Mesendoderm (in vitro differentiated cells): ENCODE measurements at regions not wholly inside any gene's neighbourhood (a gene's known extent, or its start where the extent isn't known, plus 50 kb on each side); places are given as distances from the start of the nearest gene placed in this dataset.

Experiments used
- DNase-seq: peaks from one replicate; pipeline ENCODE4 v3.0.0; 2013
- H2AK5ac ChIP-seq: 2 replicates; pipeline ENCODE4 v1.6.1; 2013; ENCODE audit warnings: low read length, inconsistent platforms
- H2BK120ac ChIP-seq: 2 replicates; pipeline ENCODE4 v1.6.1; 2013; ENCODE audit warnings: low read depth, mild to moderate bottlenecking, low read length, moderate library complexity, mixed read lengths
- H2BK15ac ChIP-seq: replicated peaks from 2 replicates; pipeline ENCODE4 v1.6.1; 2013; ENCODE audit warnings: low read depth, mild to moderate bottlenecking, moderate library complexity
- H2BK5ac ChIP-seq: 2 replicates; pipeline ENCODE4 v1.6.1; 2013; ENCODE audit warnings: low read length, inconsistent platforms
- H3K18ac ChIP-seq: 2 replicates; pipeline ENCODE4 v1.6.1; 2013; ENCODE audit warnings: mild to moderate bottlenecking, low read length, mixed read lengths
- H3K23ac ChIP-seq: one replicate; pipeline ENCODE4 v1.6.1; 2013; ENCODE audit warnings: low read length
- H3K27ac ChIP-seq: 2 replicates; pipeline ENCODE4 v1.5.1; 2013; ENCODE audit warnings: low read depth, mild to moderate bottlenecking, inconsistent platforms, low read length, moderate library complexity
- H3K27me3 ChIP-seq: 2 replicates; pipeline ENCODE4 v1.6.1; 2013; ENCODE audit warnings: low read length, control low read depth, mild to moderate bottlenecking, inconsistent platforms; ENCODE audit not compliant: insufficient read depth, poor library complexity
- H3K36me3 ChIP-seq: 2 replicates; pipeline ENCODE4 v1.6.1; 2013; ENCODE audit warnings: low read length, inconsistent platforms; ENCODE audit not compliant: control insufficient read depth, insufficient read depth
- H3K4ac ChIP-seq: one replicate; pipeline ENCODE4 v1.6.1; 2013; ENCODE audit warnings: low read depth, mild to moderate bottlenecking, low read length, moderate library complexity
- H3K4me1 ChIP-seq: 2 replicates; pipeline ENCODE4 v1.6.1; 2013; ENCODE audit warnings: low read depth, low read length, inconsistent platforms; ENCODE audit not compliant: control insufficient read depth
- H3K4me2 ChIP-seq: 2 replicates; pipeline ENCODE4 v1.6.1; 2013; ENCODE audit warnings: low read length
- H3K4me3 ChIP-seq: 2 replicates; pipeline ENCODE4 v1.5.1; 2013; ENCODE audit warnings: mild to moderate bottlenecking, low read length
- H3K56ac ChIP-seq: one replicate; pipeline ENCODE4 v1.6.1; 2013; ENCODE audit warnings: low read length
- H3K79me1 ChIP-seq: 2 replicates; pipeline ENCODE4 v1.6.1; 2013; ENCODE audit warnings: low read length, inconsistent platforms
- H3K79me2 ChIP-seq: 2 replicates; pipeline ENCODE4 v1.6.1; 2013; ENCODE audit warnings: mild to moderate bottlenecking, low read length; ENCODE audit not compliant: control insufficient read depth, insufficient read depth
- H3K9ac ChIP-seq: 2 replicates; pipeline ENCODE4 v1.6.1; 2013; ENCODE audit warnings: low read length, inconsistent platforms
- H4K5ac ChIP-seq: one replicate; pipeline ENCODE4 v1.6.1; 2013; ENCODE audit warnings: low read length
- H4K8ac ChIP-seq: one replicate; pipeline ENCODE4 v1.6.1; 2013; ENCODE audit warnings: low read depth, mild to moderate bottlenecking, control low read depth, low read length, moderate library complexity
- WGBS: extraction: QIAGEN DNeasy Blood & Tissue Kit; methylation state at CpG from one replicate; pipeline ENCODE4 v1.1.7; 2013; ENCODE audit warnings: low lambda C conversion rate, missing lambda C conversion rate; ENCODE audit not compliant: insufficient coverage; ENCODE audit errors: extremely low coverage; 5-methylcytosine and 5-hydroxymethylcytosine counted together

- Histone ChIP-seq H3K36me3 (no peaks in the 10 kb centered on the region), H3K4me2 (peak overlapping the region; percentile 81), H2BK15ac (peak overlapping the region; percentile 28), H3K4me3 (no peak overlapping the region), H3K27me3 (no peaks in the 10 kb centered on the region), H2BK5ac (no peak overlapping the region), H3K4me1 (peaks cover 11% of the 10 kb centered on the region), H3K56ac (peak overlapping the region; percentile 75), H2AK5ac (no peak overlapping the region), H3K79me1 (no peaks in the 10 kb centered on the region), H3K23ac (no peak overlapping the region), H4K5ac (no peak overlapping the region), H2BK120ac (no peak overlapping the region), H3K9ac (peak overlapping the region; percentile 5), H4K8ac (no peak overlapping the region), H3K4ac (no peak overlapping the region), H3K79me2 (no peaks in the 10 kb centered on the region), H3K18ac (peak overlapping the region; percentile 82), H3K27ac (no peak overlapping the region)
- no CpG with 5 or more reads among the region's 9 CpGs for WGBS
- peak; percentile 34 for DNase-seq
These were observed 131.5 kb upstream of the DLX2 start for GRCh38 chr2:172233987-172234715.

GRCh38 chr2:172234716-172235691 lies 132.3 kb upstream of the DLX2 start:
- WGBS = no CpG with 5 or more reads among the region's 65 CpGs
- H4K8ac ChIP-seq = no peak overlapping the region
- peak overlapping the region; percentile 28 for H2BK15ac ChIP-seq
- no peaks in the 10 kb centered on the region for H3K27me3 ChIP-seq
- H3K79me2 ChIP-seq = no peaks in the 10 kb centered on the region
- H3K27ac ChIP-seq = no peak overlapping the region
- no peak overlapping the region for H2AK5ac ChIP-seq
- no peak overlapping the region for H3K4ac ChIP-seq
- DNase-seq = peak; percentile 90
- no peaks in the 10 kb centered on the region for H3K79me1 ChIP-seq
- H2BK120ac ChIP-seq = no peak overlapping the region
- peak overlapping the region; percentile 82 for H3K18ac ChIP-seq
- H3K23ac ChIP-seq = no peak overlapping the region
- no peak overlapping the region for H4K5ac ChIP-seq
- peak overlapping the region; percentile 45 for H3K9ac ChIP-seq
- H3K36me3 ChIP-seq = no peaks in the 10 kb centered on the region
- peak overlapping the region; percentile 81 for H3K4me2 ChIP-seq
- peaks cover 11% of the 10 kb centered on the region for H3K4me1 ChIP-seq
- peak overlapping the region; percentile 56 for H2BK5ac ChIP-seq
- peak overlapping the region; percentile 6 for H3K4me3 ChIP-seq
- H3K56ac ChIP-seq = peak overlapping the region; percentile 75

DNA sequence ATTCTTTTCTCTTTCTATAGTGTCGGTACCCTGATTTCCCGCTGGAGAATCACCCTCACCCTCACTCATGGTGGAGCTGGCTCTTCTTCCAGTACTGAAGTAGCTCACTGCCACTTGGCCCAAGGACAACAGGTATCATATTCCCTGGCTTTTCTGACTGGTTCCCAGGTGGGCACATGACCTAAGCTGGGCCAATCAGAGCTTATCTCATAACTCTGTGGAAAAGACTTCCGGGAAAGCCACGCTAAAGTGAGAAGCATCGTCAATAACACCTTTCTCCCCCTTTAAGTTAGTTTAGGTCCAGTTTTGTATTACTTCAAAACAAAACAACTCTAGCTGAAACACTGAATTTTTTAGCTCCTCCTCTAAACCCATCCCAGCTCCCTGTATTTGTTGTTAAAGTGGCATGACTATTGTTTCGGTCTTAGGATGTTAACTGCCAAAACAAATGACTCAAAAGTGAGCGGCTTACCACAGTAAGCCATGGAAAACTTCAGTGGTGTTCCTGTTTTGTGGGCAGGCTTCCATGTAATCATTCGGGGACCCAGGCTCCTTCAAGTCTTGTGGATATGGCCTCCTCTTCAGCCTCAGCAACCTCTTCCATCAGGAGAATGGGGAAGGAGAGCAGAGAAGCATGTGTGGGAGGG lies 137.4 kb upstream of the DLX2 start:
- H3K27ac ChIP-seq = no peak overlapping the region
- H3K4ac ChIP-seq = no peak overlapping the region
- H2AK5ac ChIP-seq = no peak overlapping the region
- no peak overlapping the region for H3K23ac ChIP-seq
- no peak overlapping the region for H4K8ac ChIP-seq
- H2BK120ac ChIP-seq = no peak overlapping the region
- H3K4me2 ChIP-seq = no peak overlapping the region
- no peaks in the 10 kb centered on the region for H3K79me1 ChIP-seq
- no peak overlapping the region for H3K9ac ChIP-seq
- no peak overlapping the region for H2BK15ac ChIP-seq
- peaks cover 4% of the 10 kb centered on the region for H3K4me1 ChIP-seq
- no peak overlapping the region for H3K4me3 ChIP-seq
- no peak overlapping the region for H2BK5ac ChIP-seq
- H4K5ac ChIP-seq = no peak overlapping the region
- no peaks in the 10 kb centered on the region for H3K27me3 ChIP-seq
- no CpG with 5 or more reads among the region's 8 CpGs for WGBS
- H3K18ac ChIP-seq = no peak overlapping the region
- H3K79me2 ChIP-seq = no peaks in the 10 kb centered on the region
- DNase-seq = no peak
- no peak overlapping the region for H3K56ac ChIP-seq
- no peaks in the 10 kb centered on the region for H3K36me3 ChIP-seq

DNA sequence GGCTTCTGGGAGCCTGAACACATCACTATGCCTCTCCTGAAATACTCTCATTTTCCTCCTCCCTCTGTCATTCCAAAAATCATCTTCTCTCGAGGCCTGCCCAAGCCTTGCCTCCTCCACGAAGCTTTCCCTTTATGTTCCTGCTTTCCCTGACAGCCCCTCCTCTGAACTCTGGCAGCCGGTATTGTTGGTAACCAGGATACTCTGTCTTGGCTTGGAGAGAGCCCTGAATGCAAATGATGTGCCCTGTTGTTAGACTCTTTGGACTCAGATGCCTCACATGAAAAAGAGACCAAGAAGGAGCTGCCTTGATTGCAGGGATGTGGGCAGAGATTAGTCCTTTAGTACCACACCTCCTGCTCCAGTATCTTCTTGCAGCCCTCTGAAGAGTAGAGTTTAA lies 138.5 kb upstream of the DLX2 start:
- Histone ChIP-seq H2BK120ac (no peak overlapping the region), H3K4me1 (no peaks in the 10 kb centered on the region), H4K8ac (no peak overlapping the region), H3K27me3 (no peaks in the 10 kb centered on the region), H3K27ac (no peak overlapping the region), H2AK5ac (no peak overlapping the region), H3K56ac (no peak overlapping the region), H2BK5ac (no peak overlapping the region), H3K4ac (no peak overlapping the region), H3K18ac (no peak overlapping the region), H3K23ac (no peak overlapping the region), H2BK15ac (no peak overlapping the region), H3K36me3 (no peaks in the 10 kb centered on the region), H3K4me2 (no peak overlapping the region), H3K79me1 (no peaks in the 10 kb centered on the region), H3K9ac (no peak overlapping the region), H4K5ac (no peak overlapping the region), H3K79me2 (no peaks in the 10 kb centered on the region), H3K4me3 (no peak overlapping the region)
- WGBS = no CpG with 5 or more reads among the region's 3 CpGs
- no peak for DNase-seq

GRCh38 chr2:172242471-172242870 lies 139.8 kb upstream of the DLX2 start:
- Histone ChIP-seq H4K8ac (no peak overlapping the region), H3K56ac (no peak overlapping the region), H3K4me2 (no peak overlapping the region), H2BK120ac (no peak overlapping the region), H4K5ac (no peak overlapping the region), H3K9ac (no peak overlapping the region), H3K18ac (no peak overlapping the region), H3K27ac (no peak overlapping the region), H3K79me2 (no peaks in the 10 kb centered on the region), H2BK15ac (no peak overlapping the region), H3K23ac (no peak overlapping the region), H3K4ac (no peak overlapping the region), H2BK5ac (no peak overlapping the region), H2AK5ac (no peak overlapping the region), H3K36me3 (no peaks in the 10 kb centered on the region), H3K27me3 (no peaks in the 10 kb centered on the region), H3K79me1 (no peaks in the 10 kb centered on the region), H3K4me3 (no peak overlapping the region), H3K4me1 (no peaks in the 10 kb centered on the region)
- no CpG with 5 or more reads among the region's 1 CpG for WGBS
- no peak for DNase-seq
